Glutamatergic neuron (in vitro differentiated cells): ENCODE measurements at regions not wholly inside any gene's neighbourhood (a gene's known extent, or its start where the extent isn't known, plus 50 kb on each side); places are given as distances from the start of the nearest gene placed in this dataset.

Experiments used
- DNase-seq: peaks from one replicate; pipeline ENCODE4 v3.0.0; 2022
- H3K27ac Mint-ChIP-seq: one replicate; pipeline ENCODE4 v1.8.0; 2020; ENCODE audit warnings: mild to moderate bottlenecking, mixed read lengths, inconsistent platforms; ENCODE audit not compliant: unreplicated experiment
- H3K27me3 Mint-ChIP-seq: one replicate; pipeline ENCODE4 v1.8.0; 2020; ENCODE audit warnings: mild to moderate bottlenecking, moderate library complexity, mixed read lengths, inconsistent platforms; ENCODE audit not compliant: unreplicated experiment
- H3K36me3 Mint-ChIP-seq: one replicate; pipeline ENCODE4 v1.8.0; 2020; ENCODE audit warnings: mild to moderate bottlenecking, mixed read lengths, inconsistent platforms; ENCODE audit not compliant: unreplicated experiment
- H3K4me1 Mint-ChIP-seq: one replicate; pipeline ENCODE4 v1.8.0; 2020; ENCODE audit warnings: mild to moderate bottlenecking, low read depth, mixed read lengths, inconsistent platforms; ENCODE audit not compliant: unreplicated experiment
- H3K4me3 Mint-ChIP-seq: one replicate; pipeline ENCODE4 v1.8.0; 2020; ENCODE audit warnings: mild to moderate bottlenecking, mixed read lengths, inconsistent platforms; ENCODE audit not compliant: unreplicated experiment
- H3K9me3 Mint-ChIP-seq: one replicate; pipeline ENCODE4 v1.8.0; 2020; ENCODE audit warnings: mild to moderate bottlenecking, moderate library complexity, mixed read lengths, inconsistent platforms; ENCODE audit not compliant: unreplicated experiment
- CTCF ChIP-seq: fragments of 200-600 bp; sonication (generic); IDR thresholded peaks from one replicate; pipeline ENCODE4 v1.5.0; 2021; ENCODE audit not compliant: partially characterized antibody, unreplicated experiment

DNA sequence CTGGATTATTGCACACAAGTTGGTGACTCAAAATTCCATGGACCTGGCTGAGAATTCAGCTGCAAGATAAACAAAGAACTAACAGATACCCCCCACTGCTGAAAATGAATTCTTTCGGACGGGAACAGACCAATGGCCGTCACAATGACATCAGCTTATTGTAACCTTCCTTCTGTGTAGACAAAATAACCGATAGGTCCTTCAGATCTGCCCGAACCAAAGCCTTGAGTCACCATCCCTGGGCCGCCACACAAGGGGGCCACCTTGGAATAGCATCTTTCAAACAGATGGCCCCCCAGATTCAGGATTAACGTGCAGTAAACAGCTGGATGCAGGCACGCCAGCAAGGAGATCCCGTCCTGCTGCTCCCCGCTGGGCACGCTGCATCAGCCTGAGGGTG is 214.0 kb upstream of the EXOC2 start:
- no peak for DNase-seq
- H3K4me3 Mint-ChIP-seq: no peak overlapping the region
- no peak for TF ChIP-seq CTCF

GRCh38 chr6:905556-905955 is 212.6 kb upstream of the EXOC2 start:
- H3K4me1 Mint-ChIP-seq: peaks cover 13% of the 10 kb centered on the region
- no peaks in the 10 kb centered on the region for H3K36me3 Mint-ChIP-seq
- H3K4me3 Mint-ChIP-seq: no peak overlapping the region
- no peak for TF ChIP-seq CTCF
- no peak overlapping the region for H3K27ac Mint-ChIP-seq
- DNase-seq: no peak
- peaks cover 3% of the 10 kb centered on the region for H3K27me3 Mint-ChIP-seq
- H3K9me3 Mint-ChIP-seq: peaks cover 3% of the 10 kb centered on the region

More for the DNA sequence above, 214.0 kb upstream of the EXOC2 start:
- Mint-ChIP-seq H3K36me3 (no peaks in the 10 kb centered on the region), H3K27ac (no peak overlapping the region), H3K4me1 (peaks cover 8% of the 10 kb centered on the region), H3K9me3 (peaks cover 3% of the 10 kb centered on the region), H3K27me3 (peaks cover 4% of the 10 kb centered on the region)

- Mint-ChIP-seq H3K36me3 (no peaks in the 10 kb centered on the region), H3K27me3 (peaks cover 3% of the 10 kb centered on the region), H3K27ac (no peak overlapping the region), H3K4me3 (no peak overlapping the region), H3K9me3 (peaks cover 3% of the 10 kb centered on the region), H3K4me1 (peaks cover 13% of the 10 kb centered on the region)
- no peak for TF ChIP-seq CTCF
- no peak for DNase-seq
Measured at GRCh38 chr6:904994-905393, 212.1 kb upstream of the EXOC2 start.

DNA sequence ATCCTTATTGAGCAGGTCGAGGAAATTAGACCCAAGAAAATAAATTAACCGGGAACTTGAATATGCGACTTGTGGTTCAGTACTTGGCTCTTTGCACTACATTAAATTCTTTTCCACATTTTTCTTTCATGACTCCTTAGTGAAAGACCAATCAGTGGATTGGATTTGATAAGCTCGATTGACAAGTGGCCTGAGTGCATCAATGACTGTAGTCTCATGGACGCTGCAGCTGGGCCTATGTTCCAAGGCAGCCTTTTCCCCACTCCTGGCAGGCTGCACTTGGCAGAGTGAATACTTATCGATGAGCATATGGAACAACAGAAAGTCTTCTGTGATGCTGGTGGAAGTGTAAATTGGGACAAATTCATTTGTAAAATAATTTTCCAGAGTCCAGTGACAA is 210.8 kb upstream of the EXOC2 start:
- TF ChIP-seq CTCF: no peak
- H3K27me3 Mint-ChIP-seq: peaks cover 5% of the 10 kb centered on the region
- no peaks in the 10 kb centered on the region for H3K36me3 Mint-ChIP-seq
- no peak for DNase-seq
- H3K4me3 Mint-ChIP-seq: no peak overlapping the region
- no peak overlapping the region for H3K27ac Mint-ChIP-seq
- peaks cover 13% of the 10 kb centered on the region for H3K4me1 Mint-ChIP-seq
- H3K9me3 Mint-ChIP-seq: peaks cover 1% of the 10 kb centered on the region

DNA sequence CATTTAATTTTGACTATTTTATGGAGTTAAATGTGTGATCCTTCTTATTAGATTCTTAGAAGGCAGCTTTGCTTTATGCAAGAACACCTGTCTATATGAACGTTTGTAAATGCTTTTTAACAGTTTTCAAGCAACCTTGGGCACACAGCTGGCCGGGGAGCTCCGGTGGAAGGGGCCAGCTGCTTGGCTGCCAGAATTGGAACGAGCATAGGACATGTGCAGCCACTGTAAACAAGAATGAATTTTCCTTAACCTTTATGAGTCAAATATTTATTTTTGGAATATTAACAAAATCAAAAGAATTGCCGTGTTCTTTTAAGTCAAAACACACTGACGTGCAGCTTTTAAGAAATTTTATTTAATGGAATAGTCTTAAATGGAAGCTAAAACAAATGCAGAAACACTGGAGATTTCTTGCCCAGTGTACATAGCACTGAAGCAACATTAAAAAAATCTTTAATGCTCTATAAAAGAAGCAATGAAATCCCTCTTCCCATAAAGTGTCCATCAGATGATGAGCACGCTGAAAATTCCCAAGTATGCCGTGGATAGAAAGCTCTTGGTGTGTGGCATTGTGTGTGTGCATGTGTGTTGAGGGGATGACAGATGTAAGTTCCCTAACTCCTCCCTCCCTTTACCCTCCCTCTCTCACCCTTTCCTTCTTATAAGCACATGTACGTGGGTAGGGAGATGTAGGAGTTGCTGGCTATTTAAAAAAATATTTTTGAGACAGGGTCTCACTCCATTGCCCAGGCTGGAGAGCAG is 208.9 kb upstream of the EXOC2 start:
- TF ChIP-seq CTCF: no peak
- no peaks in the 10 kb centered on the region for H3K9me3 Mint-ChIP-seq

More for the DNA sequence above, 208.9 kb upstream of the EXOC2 start:
- peaks cover 13% of the 10 kb centered on the region for H3K4me1 Mint-ChIP-seq
- DNase-seq: no peak
- no peak overlapping the region for H3K4me3 Mint-ChIP-seq
- peaks cover 4% of the 10 kb centered on the region for H3K27me3 Mint-ChIP-seq
- H3K27ac Mint-ChIP-seq: no peak overlapping the region
- H3K36me3 Mint-ChIP-seq: no peaks in the 10 kb centered on the region
